ENCODE measurements at regions not wholly inside any gene's neighbourhood (a gene's known extent, or its start where the extent isn't known, plus 50 kb on each side); places are given as distances from the start of the nearest gene placed in this dataset.

DNA sequence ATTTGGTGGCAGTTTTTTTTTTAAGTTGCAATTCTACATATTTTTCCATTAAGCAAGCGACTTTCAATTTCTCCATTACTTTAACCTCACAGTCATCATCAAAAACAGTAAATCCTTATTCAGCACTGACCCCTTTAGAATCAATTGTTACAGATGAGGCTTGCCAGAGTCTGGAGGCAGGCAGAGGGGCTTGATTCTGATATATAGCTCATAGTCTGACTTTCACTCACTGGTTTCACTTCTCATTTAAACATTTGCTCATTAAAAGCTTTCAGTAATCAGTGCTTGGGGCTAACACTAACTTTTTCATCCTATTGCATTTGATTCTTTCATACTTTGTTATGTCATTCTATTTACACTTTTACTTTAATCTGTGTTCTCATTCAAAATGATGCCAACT lies 88.4 kb downstream of the PYDC2 start:
- TF ChIP-seq, protein P1, sequence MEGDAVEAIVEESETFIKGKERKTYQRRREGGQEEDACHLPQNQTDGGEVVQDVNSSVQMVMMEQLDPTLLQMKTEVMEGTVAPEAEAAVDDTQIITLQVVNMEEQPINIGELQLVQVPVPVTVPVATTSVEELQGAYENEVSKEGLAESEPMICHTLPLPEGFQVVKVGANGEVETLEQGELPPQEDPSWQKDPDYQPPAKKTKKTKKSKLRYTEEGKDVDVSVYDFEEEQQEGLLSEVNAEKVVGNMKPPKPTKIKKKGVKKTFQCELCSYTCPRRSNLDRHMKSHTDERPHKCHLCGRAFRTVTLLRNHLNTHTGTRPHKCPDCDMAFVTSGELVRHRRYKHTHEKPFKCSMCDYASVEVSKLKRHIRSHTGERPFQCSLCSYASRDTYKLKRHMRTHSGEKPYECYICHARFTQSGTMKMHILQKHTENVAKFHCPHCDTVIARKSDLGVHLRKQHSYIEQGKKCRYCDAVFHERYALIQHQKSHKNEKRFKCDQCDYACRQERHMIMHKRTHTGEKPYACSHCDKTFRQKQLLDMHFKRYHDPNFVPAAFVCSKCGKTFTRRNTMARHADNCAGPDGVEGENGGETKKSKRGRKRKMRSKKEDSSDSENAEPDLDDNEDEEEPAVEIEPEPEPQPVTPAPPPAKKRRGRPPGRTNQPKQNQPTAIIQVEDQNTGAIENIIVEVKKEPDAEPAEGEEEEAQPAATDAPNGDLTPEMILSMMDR (IDR thresholded peaks at IDR 0.05; ENCODE audit: low read depth, low read length, poor library complexity, severe bottlenecking) = no peak
- no peak for TF ChIP-seq EZH2phosphoT487 (IDR thresholded peaks at IDR 0.05; ENCODE audit: borderline replicate concordance, low read length)

All from DOHH2 (cell line).